ENCODE measurements at regions not wholly inside any gene's neighbourhood (a gene's known extent, or its start where the extent isn't known, plus 50 kb on each side); places are given as distances from the start of the nearest gene placed in this dataset.

DNA sequence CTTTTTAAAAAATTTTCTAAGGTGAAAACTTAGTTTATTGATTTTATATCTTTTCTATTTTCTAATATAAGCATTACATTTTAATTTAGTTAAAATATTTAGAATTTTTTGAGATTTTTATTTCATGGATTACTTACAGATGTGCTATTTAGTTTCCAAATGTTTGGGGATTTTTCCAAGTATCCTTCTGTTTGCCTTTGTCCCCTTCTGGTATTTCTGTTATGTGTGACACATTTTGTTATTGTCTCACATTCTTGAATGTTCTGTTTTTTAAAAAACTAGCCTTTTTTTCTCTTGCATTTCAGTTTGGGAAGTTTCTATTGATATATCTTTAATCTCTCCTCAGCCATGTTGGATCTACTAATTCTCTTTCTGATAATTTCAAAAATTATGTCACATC, 234.9 kb downstream of the FAM170A start:
- TF ChIP-seq, protein P1, sequence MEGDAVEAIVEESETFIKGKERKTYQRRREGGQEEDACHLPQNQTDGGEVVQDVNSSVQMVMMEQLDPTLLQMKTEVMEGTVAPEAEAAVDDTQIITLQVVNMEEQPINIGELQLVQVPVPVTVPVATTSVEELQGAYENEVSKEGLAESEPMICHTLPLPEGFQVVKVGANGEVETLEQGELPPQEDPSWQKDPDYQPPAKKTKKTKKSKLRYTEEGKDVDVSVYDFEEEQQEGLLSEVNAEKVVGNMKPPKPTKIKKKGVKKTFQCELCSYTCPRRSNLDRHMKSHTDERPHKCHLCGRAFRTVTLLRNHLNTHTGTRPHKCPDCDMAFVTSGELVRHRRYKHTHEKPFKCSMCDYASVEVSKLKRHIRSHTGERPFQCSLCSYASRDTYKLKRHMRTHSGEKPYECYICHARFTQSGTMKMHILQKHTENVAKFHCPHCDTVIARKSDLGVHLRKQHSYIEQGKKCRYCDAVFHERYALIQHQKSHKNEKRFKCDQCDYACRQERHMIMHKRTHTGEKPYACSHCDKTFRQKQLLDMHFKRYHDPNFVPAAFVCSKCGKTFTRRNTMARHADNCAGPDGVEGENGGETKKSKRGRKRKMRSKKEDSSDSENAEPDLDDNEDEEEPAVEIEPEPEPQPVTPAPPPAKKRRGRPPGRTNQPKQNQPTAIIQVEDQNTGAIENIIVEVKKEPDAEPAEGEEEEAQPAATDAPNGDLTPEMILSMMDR (IDR thresholded peaks at IDR 0.05), result no peak
- TF ChIP-seq POLR2A (IDR thresholded peaks at IDR 0.05), result no peak
